ENCODE measurements at regions not wholly inside any gene's neighbourhood (a gene's known extent, or its start where the extent isn't known, plus 50 kb on each side); places are given as distances from the start of the nearest gene placed in this dataset.

- H3K27ac ChIP-seq: no peak overlapping the region
- H3K36me3 ChIP-seq: no peaks in the 10 kb centered on the region
- H3K27me3 ChIP-seq (ENCODE audit: insufficient read depth, low read depth, severe bottlenecking): no peaks in the 10 kb centered on the region
- no peak overlapping the region for H3K4me3 ChIP-seq (ENCODE audit: low read depth, low read length)
- no peak for TF ChIP-seq CTCF (IDR thresholded peaks at IDR 0.05; ENCODE audit: low read depth, low read length)
- H3K9me3 ChIP-seq (ENCODE audit: severe bottlenecking): no peaks in the 10 kb centered on the region
- DNase-seq: no peak
Measured at GRCh38 chr6:170044836-170045562, 245.9 kb downstream of the DLL1 start.

- H3K9me3 ChIP-seq (ENCODE audit: severe bottlenecking): no peaks in the 10 kb centered on the region
- no peak for DNase-seq
- TF ChIP-seq CTCF (IDR thresholded peaks at IDR 0.05; ENCODE audit: low read depth, low read length): no peak
- no peak overlapping the region for H3K4me3 ChIP-seq (ENCODE audit: low read depth, low read length)
- H3K27ac ChIP-seq: no peak overlapping the region
- H3K36me3 ChIP-seq: no peaks in the 10 kb centered on the region
- no peaks in the 10 kb centered on the region for H3K27me3 ChIP-seq (ENCODE audit: insufficient read depth, low read depth, severe bottlenecking)
Measured at GRCh38 chr6:170043881-170044790, 246.7 kb downstream of the DLL1 start.

GRCh38 chr6:170043150-170043819 is 247.6 kb downstream of the DLL1 start:
- Histone ChIP-seq H3K27ac (no peak overlapping the region), H3K36me3 (no peaks in the 10 kb centered on the region), H3K9me3 (ENCODE audit: severe bottlenecking) (no peaks in the 10 kb centered on the region), H3K4me3 (ENCODE audit: low read depth, low read length) (no peak overlapping the region), H3K27me3 (ENCODE audit: insufficient read depth, low read depth, severe bottlenecking) (no peaks in the 10 kb centered on the region)
- no peak for DNase-seq
- TF ChIP-seq CTCF (IDR thresholded peaks at IDR 0.05; ENCODE audit: low read depth, low read length): no peak

- no peaks in the 10 kb centered on the region for H3K27me3 ChIP-seq (ENCODE audit: insufficient read depth, low read depth, severe bottlenecking)
- DNase-seq: no peak
- no peak overlapping the region for H3K4me3 ChIP-seq (ENCODE audit: low read depth, low read length)
- no peak overlapping the region for H3K27ac ChIP-seq
- H3K9me3 ChIP-seq (ENCODE audit: severe bottlenecking): no peaks in the 10 kb centered on the region
- no peak for TF ChIP-seq CTCF (IDR thresholded peaks at IDR 0.05; ENCODE audit: low read depth, low read length)
- no peaks in the 10 kb centered on the region for H3K36me3 ChIP-seq
Measured at GRCh38 chr6:170042596-170043118, 248.2 kb downstream of the DLL1 start.

- Histone ChIP-seq H3K36me3 (no peaks in the 10 kb centered on the region), H3K9me3 (ENCODE audit: severe bottlenecking) (no peaks in the 10 kb centered on the region), H3K27me3 (ENCODE audit: insufficient read depth, low read depth, severe bottlenecking) (no peaks in the 10 kb centered on the region), H3K4me3 (ENCODE audit: low read depth, low read length) (no peak overlapping the region), H3K27ac (no peak overlapping the region)
- no peak for DNase-seq
- TF ChIP-seq CTCF (IDR thresholded peaks at IDR 0.05; ENCODE audit: low read depth, low read length): no peak
Measured at GRCh38 chr6:170042123-170042522, 248.8 kb downstream of the DLL1 start.
